ENCODE measurements at regions not wholly inside any gene's neighbourhood (a gene's known extent, or its start where the extent isn't known, plus 50 kb on each side); places are given as distances from the start of the nearest gene placed in this dataset.

- DNase-seq, result no peak
Observed at GRCh38 chr2:41870265-41870585, 177.6 kb upstream of the PKDCC start.

GRCh38 chr2:41871080-41871479, 176.7 kb upstream of the PKDCC start:
- DNase-seq, result no peak

GRCh38 chr2:41872646-41873045, 175.2 kb upstream of the PKDCC start:
- no peak for DNase-seq

GRCh38 chr2:41873102-41874031, 174.5 kb upstream of the PKDCC start:
- no peak for DNase-seq

- no peak for DNase-seq
Observed at GRCh38 chr2:41877114-41877678, 170.6 kb upstream of the PKDCC start.

GRCh38 chr2:41878056-41878455, 169.8 kb upstream of the PKDCC start:
- DNase-seq, result no peak

GRCh38 chr2:41878716-41879234, 169.0 kb upstream of the PKDCC start:
- DNase-seq, result no peak

- no peak for DNase-seq
Observed at GRCh38 chr2:41879235-41879916, 168.4 kb upstream of the PKDCC start.

GRCh38 chr2:41880561-41881243, 167.1 kb upstream of the PKDCC start:
- DNase-seq, result no peak

GRCh38 chr2:41881249-41881648, 166.6 kb upstream of the PKDCC start:
- DNase-seq, result no peak

GRCh38 chr2:41884718-41885117, 163.1 kb upstream of the PKDCC start:
- no peak for DNase-seq

GRCh38 chr2:41886145-41886664, 161.6 kb upstream of the PKDCC start:
- no peak for DNase-seq

GRCh38 chr2:41886757-41887156, 161.1 kb upstream of the PKDCC start:
- DNase-seq, result no peak

- DNase-seq, result no peak
Observed at GRCh38 chr2:41890341-41890740, 157.5 kb upstream of the PKDCC start.

- DNase-seq, result no peak
Observed at GRCh38 chr2:41892476-41892875, 155.3 kb upstream of the PKDCC start.

GRCh38 chr2:41894563-41895333, 153.1 kb upstream of the PKDCC start:
- no peak for DNase-seq

- no peak for DNase-seq
Observed at GRCh38 chr2:41895334-41895664, 152.5 kb upstream of the PKDCC start.

- no peak for DNase-seq
Observed at GRCh38 chr2:41896186-41896846, 151.5 kb upstream of the PKDCC start.

GRCh38 chr2:41899189-41899588, 148.6 kb upstream of the PKDCC start:
- no peak for DNase-seq

- no peak for DNase-seq
Observed at GRCh38 chr2:41900101-41900577, 147.7 kb upstream of the PKDCC start.

GRCh38 chr2:41902897-41903296, 144.9 kb upstream of the PKDCC start:
- DNase-seq, result no peak

Measured in AML-193 (cell line).